ENCODE measurements at regions not wholly inside any gene's neighbourhood (a gene's known extent, or its start where the extent isn't known, plus 50 kb on each side); places are given as distances from the start of the nearest gene placed in this dataset.

GRCh38 chr13:103671547-103671946, 605.3 kb upstream of the SLC10A2 start:
- TF ChIP-seq POLR2AphosphoS5 (IDR thresholded peaks at IDR 0.05; ENCODE audit: low read depth, low read length) (no peak), POLR2A (IDR thresholded peaks at IDR 0.05; ENCODE audit: low read depth, low read length) (no peak), TAF1 (IDR thresholded peaks at IDR 0.05; ENCODE audit: borderline replicate concordance, low read depth, low read length) (no peak)

Data from GM12892 (cell line).